ENCODE measurements at regions not wholly inside any gene's neighbourhood (a gene's known extent, or its start where the extent isn't known, plus 50 kb on each side); places are given as distances from the start of the nearest gene placed in this dataset.

DNA sequence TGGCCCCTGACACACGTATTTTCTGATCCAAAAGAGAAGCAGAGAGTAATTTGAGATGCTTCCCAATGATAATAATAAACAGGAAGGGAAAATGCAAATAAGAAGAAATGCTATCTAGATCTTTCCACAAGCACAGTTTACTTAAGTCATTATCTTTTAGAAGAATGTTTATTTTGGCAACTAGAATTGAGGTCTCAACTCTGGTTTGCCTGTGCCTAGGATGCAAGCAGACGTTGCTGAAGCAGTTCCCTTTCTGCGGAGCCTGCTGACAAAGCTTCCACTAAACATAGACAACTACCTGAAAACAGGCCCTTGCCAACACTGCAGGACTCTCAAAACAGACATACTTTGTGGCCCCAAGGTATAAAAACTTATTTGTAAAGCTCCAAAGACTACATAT is 315.8 kb upstream of the POM121L12 start (continued):
- TF ChIP-seq ZNF292 (tag by site-specific recombination; IDR thresholded peaks at IDR 0.05; ENCODE audit: borderline replicate concordance, low read depth): no peak

DNA sequence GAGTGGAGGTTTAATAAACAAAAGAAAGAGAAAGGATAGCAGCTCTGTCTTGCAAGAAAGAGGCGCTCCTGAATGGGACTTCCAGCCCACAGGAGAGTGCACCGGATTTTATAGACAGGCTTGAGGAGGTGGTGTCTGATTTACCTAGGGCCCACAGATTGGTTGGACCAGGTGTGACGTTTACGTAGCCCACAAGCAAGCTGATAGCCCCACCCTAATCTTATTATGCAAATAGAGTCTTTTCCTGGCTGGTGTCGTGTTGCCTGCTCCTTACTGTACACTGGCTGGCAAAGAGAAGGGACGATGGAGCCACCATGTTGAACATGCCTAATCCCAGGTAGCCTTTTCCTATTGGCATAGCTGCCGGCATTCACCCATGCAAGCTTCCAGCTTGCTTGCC is 319.7 kb upstream of the POM121L12 start:
- Histone ChIP-seq H3K4me1 (ENCODE audit: control insufficient read depth, insufficient read depth, low read length) (no peaks in the 10 kb centered on the region), H3K4me3 (ENCODE audit: low read depth, low read length) (no peak overlapping the region), H3K27ac (ENCODE audit: extremely low read depth, low read depth, low read length) (no peak overlapping the region), H3K36me3 (ENCODE audit: control insufficient read depth in 2 of 2, insufficient read depth in 1 of 2, low read length in 2 of 2) (no peaks in the 10 kb centered on the region), H3K9me3 (ENCODE audit: control insufficient read depth, insufficient read depth, low read depth, low read length) (no peaks in the 10 kb centered on the region)
- CTCF ChIA-PET: no interaction called here
- POLR2A ChIA-PET: no interaction called here
- TF ChIP-seq HOXA7 (CRISPR knock-in tag; IDR thresholded peaks at IDR 0.05; ENCODE audit: borderline replicate concordance): no peak
- no peak for TF ChIP-seq ZIC2 (tag by site-specific recombination; IDR thresholded peaks at IDR 0.05)
- no peak for TF ChIP-seq ZNF157 (tag by site-specific recombination; IDR thresholded peaks at IDR 0.05)
- no peak for TF ChIP-seq FEZF1 (tag by site-specific recombination; IDR thresholded peaks at IDR 0.05)
- no peak for TF ChIP-seq ZNF561 (tag by site-specific recombination; IDR thresholded peaks at IDR 0.05; ENCODE audit: borderline replicate concordance)
- TF ChIP-seq ZNF629 (tag by site-specific recombination; IDR thresholded peaks at IDR 0.05): no peak
- TF ChIP-seq, protein P1, sequence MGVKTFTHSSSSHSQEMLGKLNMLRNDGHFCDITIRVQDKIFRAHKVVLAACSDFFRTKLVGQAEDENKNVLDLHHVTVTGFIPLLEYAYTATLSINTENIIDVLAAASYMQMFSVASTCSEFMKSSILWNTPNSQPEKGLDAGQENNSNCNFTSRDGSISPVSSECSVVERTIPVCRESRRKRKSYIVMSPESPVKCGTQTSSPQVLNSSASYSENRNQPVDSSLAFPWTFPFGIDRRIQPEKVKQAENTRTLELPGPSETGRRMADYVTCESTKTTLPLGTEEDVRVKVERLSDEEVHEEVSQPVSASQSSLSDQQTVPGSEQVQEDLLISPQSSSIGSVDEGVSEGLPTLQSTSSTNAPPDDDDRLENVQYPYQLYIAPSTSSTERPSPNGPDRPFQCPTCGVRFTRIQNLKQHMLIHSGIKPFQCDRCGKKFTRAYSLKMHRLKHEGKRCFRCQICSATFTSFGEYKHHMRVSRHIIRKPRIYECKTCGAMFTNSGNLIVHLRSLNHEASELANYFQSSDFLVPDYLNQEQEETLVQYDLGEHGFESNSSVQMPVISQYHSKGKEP (tag by site-specific recombination; IDR thresholded peaks at IDR 0.05): no peak
- no peak for TF ChIP-seq IKZF3 (tag by site-specific recombination; IDR thresholded peaks at IDR 0.05)
- TF ChIP-seq ZNF843 (tag by site-specific recombination; IDR thresholded peaks at IDR 0.05): no peak
- no peak for TF ChIP-seq ZNF654 (tag by site-specific recombination; IDR thresholded peaks at IDR 0.05; ENCODE audit: low read depth)
- TF ChIP-seq ZNF621 (tag by site-specific recombination; IDR thresholded peaks at IDR 0.05): no peak
- no peak for TF ChIP-seq ZFP41 (tag by site-specific recombination; IDR thresholded peaks at IDR 0.05; ENCODE audit: borderline replicate concordance)
- no peak for TF ChIP-seq ZNF426 (tag by site-specific recombination; IDR thresholded peaks at IDR 0.05)
- TF ChIP-seq ZNF274 (IDR thresholded peaks at IDR 0.05; ENCODE audit: low read length): no peak
- TF ChIP-seq ZNF274 (tag by site-specific recombination; IDR thresholded peaks at IDR 0.05; ENCODE audit: borderline replicate concordance): no peak
- no peak for TF ChIP-seq GLIS2 (tag by site-specific recombination; IDR thresholded peaks at IDR 0.05)
- TF ChIP-seq ZNF311 (tag by site-specific recombination; IDR thresholded peaks at IDR 0.05; ENCODE audit: borderline replicate concordance): no peak
- TF ChIP-seq SP7 (tag by site-specific recombination; IDR thresholded peaks at IDR 0.05): no peak

DNA sequence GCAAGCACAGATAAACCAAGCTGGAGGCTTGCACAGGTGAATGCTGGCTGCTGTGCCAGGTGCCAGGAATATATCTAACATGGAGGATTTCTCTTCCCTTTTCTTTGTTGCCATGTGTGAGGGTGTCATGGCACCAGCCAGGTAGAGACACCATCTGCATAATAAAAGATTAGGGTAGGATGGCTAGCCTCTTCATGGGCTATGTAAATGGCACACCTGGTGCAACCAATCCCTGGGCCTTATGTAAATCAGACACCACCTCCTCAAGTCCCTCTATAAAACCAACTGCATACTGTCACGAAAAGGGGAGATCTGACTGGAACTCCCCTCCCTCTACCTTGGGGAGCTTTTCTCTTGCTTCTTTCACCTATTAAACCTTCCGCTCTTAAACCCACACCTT is 322.5 kb upstream of the POM121L12 start:
- Histone ChIP-seq H3K36me3 (ENCODE audit: control insufficient read depth in 2 of 2, insufficient read depth in 1 of 2, low read length in 2 of 2) (no peaks in the 10 kb centered on the region), H3K9me3 (ENCODE audit: control insufficient read depth, insufficient read depth, low read depth, low read length) (no peaks in the 10 kb centered on the region), H3K4me1 (ENCODE audit: control insufficient read depth, insufficient read depth, low read length) (no peaks in the 10 kb centered on the region), H3K4me3 (ENCODE audit: low read depth, low read length) (no peak overlapping the region), H3K27ac (ENCODE audit: extremely low read depth, low read depth, low read length) (no peak overlapping the region)
- ChIA-PET CTCF (no interaction called here), POLR2A (no interaction called here)
- TF ChIP-seq ZNF48 (tag by site-specific recombination; IDR thresholded peaks at IDR 0.05) (no peak), ZNF169 (tag by site-specific recombination; IDR thresholded peaks at IDR 0.05) (no peak), ZNF133 (tag by site-specific recombination; IDR thresholded peaks at IDR 0.05) (no peak), ZNF843 (tag by site-specific recombination; IDR thresholded peaks at IDR 0.05) (no peak), ZNF211 (tag by site-specific recombination; IDR thresholded peaks at IDR 0.05; ENCODE audit: low read depth) (no peak), ZNF16 (tag by site-specific recombination; IDR thresholded peaks at IDR 0.05; ENCODE audit: low read depth) (no peak)
- TF ChIP-seq, protein P2, sequence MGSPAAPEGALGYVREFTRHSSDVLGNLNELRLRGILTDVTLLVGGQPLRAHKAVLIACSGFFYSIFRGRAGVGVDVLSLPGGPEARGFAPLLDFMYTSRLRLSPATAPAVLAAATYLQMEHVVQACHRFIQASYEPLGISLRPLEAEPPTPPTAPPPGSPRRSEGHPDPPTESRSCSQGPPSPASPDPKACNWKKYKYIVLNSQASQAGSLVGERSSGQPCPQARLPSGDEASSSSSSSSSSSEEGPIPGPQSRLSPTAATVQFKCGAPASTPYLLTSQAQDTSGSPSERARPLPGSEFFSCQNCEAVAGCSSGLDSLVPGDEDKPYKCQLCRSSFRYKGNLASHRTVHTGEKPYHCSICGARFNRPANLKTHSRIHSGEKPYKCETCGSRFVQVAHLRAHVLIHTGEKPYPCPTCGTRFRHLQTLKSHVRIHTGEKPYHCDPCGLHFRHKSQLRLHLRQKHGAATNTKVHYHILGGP (tag by site-specific recombination; IDR thresholded peaks at IDR 0.05): no peak
- TF ChIP-seq, protein P3, sequence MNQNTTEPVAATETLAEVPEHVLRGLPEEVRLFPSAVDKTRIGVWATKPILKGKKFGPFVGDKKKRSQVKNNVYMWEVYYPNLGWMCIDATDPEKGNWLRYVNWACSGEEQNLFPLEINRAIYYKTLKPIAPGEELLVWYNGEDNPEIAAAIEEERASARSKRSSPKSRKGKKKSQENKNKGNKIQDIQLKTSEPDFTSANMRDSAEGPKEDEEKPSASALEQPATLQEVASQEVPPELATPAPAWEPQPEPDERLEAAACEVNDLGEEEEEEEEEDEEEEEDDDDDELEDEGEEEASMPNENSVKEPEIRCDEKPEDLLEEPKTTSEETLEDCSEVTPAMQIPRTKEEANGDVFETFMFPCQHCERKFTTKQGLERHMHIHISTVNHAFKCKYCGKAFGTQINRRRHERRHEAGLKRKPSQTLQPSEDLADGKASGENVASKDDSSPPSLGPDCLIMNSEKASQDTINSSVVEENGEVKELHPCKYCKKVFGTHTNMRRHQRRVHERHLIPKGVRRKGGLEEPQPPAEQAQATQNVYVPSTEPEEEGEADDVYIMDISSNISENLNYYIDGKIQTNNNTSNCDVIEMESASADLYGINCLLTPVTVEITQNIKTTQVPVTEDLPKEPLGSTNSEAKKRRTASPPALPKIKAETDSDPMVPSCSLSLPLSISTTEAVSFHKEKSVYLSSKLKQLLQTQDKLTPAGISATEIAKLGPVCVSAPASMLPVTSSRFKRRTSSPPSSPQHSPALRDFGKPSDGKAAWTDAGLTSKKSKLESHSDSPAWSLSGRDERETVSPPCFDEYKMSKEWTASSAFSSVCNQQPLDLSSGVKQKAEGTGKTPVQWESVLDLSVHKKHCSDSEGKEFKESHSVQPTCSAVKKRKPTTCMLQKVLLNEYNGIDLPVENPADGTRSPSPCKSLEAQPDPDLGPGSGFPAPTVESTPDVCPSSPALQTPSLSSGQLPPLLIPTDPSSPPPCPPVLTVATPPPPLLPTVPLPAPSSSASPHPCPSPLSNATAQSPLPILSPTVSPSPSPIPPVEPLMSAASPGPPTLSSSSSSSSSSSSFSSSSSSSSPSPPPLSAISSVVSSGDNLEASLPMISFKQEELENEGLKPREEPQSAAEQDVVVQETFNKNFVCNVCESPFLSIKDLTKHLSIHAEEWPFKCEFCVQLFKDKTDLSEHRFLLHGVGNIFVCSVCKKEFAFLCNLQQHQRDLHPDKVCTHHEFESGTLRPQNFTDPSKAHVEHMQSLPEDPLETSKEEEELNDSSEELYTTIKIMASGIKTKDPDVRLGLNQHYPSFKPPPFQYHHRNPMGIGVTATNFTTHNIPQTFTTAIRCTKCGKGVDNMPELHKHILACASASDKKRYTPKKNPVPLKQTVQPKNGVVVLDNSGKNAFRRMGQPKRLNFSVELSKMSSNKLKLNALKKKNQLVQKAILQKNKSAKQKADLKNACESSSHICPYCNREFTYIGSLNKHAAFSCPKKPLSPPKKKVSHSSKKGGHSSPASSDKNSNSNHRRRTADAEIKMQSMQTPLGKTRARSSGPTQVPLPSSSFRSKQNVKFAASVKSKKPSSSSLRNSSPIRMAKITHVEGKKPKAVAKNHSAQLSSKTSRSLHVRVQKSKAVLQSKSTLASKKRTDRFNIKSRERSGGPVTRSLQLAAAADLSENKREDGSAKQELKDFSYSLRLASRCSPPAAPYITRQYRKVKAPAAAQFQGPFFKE (tag by site-specific recombination; IDR thresholded peaks at IDR 0.05; ENCODE audit: borderline replicate concordance): no peak

Data from HEK293 (cell line).